Vagina (tissue), 2 donors: ENCODE measurements at regions not wholly inside any gene's neighbourhood (a gene's known extent, or its start where the extent isn't known, plus 50 kb on each side); places are given as distances from the start of the nearest gene placed in this dataset.
"Not testable (repeated sequence)": the region's sequence is repeated elsewhere in the genome, so short reads cannot be mapped to it uniquely, and the experiment has no call there.

Experiments used
- CTCF ChIP-seq, 3 experiments: fragments of 450-650 bp in 2 of 3; fragments of 200-600 bp in 1 of 3; sonication (generic) in 1 of 3; IDR thresholded peaks; one replicate each; pipeline ENCODE4 v1.5.1; 2017 to 2019; ENCODE audit warnings: antibody characterized with exemption in 3 of 3, mild to moderate bottlenecking in 2 of 3, moderate library complexity in 2 of 3
- POLR2A ChIP-seq, 2 donors: fragments of 450-650 bp; IDR thresholded peaks; one replicate each; pipeline ENCODE4 v1.6.1; 2017; ENCODE audit warnings: antibody characterized with exemption in 2 of 2, mild to moderate bottlenecking in 2 of 2, moderate library complexity in 2 of 2

GRCh38 chr6:11457422-11457821, 80.1 kb upstream of the TMEM170B start:
- TF ChIP-seq POLR2A, CTCF (IDR thresholded peaks at IDR 0.05): not testable (repeated sequence)
